ENCODE measurements at regions not wholly inside any gene's neighbourhood (a gene's known extent, or its start where the extent isn't known, plus 50 kb on each side); places are given as distances from the start of the nearest gene placed in this dataset.
"Not testable (repeated sequence)": the region's sequence is repeated elsewhere in the genome, so short reads cannot be mapped to it uniquely, and the experiment has no call there.

DNA sequence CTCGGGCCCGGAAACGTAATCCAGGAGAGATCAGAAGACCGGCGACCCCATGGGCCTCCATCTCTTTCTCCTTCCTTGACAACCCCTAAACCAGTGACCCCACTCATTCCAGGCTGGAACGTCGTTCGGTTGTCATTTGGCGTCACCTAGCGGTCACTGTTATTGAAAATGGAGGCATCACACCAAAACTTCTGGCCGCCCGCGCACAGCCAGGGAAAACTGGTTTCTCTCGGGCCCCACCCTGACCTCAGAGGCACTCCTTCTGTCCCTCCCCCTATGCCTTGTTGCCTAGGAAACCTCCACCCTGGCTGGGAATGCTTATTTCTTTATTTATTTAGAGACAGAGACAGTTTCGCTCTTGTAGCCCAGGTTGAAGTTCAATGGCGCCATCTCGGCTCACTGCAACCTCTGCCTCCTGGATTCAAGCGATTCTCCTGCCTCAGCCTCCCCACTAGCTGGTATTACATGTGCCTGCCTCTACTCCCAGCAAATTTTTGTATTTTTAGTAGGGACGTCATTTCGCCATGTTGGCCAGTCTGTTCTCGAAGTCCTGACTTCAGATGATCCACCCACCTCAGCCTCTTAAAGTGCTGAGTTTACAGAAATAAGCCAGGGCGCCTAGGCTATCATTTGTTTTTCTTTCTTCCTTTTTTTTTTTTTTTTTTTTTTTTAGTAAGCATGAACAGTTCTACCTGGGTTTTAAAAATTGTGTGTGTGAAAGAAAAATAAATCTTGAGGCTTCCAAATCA is 2144.1 kb upstream of the TPTE start:
- not testable (repeated sequence) for DNase-seq

DNA sequence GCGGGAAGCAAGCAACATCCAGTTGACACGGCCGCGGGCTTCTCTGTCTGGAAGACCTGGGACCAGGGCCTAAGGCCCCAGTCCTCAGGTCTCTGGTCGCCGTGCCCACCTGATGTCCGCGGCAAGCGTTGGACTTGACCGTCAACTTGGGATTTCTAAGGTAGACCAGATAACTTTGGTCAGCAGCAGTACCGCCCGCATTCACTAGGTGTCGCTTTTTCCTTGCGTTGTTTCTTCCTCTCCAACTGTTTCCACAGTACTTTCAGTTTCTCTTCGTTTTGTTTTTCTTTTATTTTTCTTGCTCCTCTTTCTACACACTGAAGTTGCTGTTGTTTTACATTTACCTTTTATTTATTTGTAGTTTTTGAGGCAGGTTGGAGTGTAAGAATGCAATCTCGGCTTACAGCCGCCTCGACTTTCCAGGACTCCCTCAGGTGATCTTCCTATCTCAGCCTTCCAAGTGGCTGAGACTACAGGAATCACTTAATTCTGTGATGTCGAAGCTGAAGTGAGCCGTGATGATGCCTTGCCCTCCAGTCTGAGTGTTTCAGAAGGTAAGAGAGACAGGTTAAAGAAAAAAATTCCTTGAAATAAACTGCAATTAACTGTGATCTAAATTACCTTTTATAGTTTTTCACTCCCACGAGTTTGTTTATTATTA is 2140.8 kb upstream of the TPTE start:
- DNase-seq, result not testable (repeated sequence)

DNA sequence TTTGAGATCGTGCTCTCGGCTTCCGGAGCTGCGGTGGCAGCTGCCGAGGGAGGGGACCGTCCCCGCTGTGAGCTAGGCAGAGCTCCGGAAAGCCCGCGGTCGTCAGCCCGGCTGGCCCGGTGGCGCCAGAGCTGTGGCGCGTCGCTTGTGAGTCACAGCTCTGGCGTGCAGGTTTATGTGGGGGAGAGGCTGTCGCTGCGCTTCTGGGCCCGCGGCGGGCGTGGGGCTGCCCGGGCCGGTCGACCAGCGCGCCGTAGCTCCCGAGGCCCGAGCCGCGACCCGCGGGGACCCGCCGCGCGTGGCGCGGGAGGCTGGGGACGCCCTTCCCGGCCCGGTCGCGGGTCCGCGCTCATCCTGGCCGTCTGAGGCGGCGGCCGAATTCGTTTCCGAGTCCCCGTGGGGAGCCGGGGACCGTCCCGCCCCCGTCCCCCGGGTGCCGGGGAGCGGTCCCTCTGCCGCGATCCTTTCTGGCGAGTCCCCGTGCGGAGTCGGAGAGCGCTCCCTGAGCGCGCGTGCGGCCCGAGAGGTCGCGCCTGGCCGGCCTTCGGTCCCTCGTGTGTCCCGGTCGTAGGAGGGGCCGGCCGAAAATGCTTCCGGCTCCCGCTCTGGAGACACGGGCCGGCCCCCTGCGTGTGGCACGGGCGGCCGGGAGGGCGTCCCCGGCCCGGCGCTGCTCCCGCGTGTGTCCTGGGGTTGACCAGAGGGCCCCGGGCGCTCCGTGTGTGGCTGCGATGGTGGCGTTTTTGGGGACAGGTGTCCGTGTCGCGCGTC is 2133.0 kb upstream of the TPTE start:
- not testable (repeated sequence) for DNase-seq

DNA sequence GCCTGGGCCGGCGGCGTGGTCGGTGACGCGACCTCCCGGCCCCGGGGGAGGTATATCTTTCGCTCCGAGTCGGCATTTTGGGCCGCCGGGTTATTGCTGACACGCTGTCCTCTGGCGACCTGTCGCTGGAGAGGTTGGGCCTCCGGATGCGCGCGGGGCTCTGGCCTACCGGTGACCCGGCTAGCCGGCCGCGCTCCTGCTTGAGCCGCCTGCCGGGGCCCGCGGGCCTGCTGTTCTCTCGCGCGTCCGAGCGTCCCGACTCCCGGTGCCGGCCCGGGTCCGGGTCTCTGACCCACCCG is 2132.5 kb upstream of the TPTE start:
- DNase-seq, result not testable (repeated sequence)

DNA sequence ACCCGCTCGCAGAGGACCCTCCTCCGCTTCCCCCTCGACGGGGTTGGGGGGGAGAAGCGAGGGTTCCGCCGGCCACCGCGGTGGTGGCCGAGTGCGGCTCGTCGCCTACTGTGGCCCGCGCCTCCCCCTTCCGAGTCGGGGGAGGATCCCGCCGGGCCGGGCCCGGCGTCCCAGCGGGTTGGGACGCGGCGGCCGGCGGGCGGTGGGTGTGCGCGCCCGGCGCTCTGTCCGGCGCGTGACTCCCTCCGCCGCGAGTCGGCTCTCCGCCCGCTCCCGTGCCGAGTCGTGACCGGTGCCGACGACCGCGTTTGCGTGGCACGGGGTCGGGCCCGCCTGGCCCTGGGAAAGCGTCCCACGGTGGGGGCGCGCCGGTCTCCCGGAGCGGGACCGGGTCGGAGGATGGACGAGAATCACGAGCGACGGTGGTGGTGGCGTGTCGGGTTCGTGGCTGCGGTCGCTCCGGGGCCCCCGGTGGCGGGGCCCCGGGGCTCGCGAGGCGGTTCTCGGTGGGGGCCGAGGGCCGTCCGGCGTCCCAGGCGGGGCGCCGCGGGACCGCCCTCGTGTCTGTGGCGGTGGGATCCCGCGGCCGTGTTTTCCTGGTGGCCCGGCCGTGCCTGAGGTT is 2130.7 kb upstream of the TPTE start:
- not testable (repeated sequence) for DNase-seq

DNA sequence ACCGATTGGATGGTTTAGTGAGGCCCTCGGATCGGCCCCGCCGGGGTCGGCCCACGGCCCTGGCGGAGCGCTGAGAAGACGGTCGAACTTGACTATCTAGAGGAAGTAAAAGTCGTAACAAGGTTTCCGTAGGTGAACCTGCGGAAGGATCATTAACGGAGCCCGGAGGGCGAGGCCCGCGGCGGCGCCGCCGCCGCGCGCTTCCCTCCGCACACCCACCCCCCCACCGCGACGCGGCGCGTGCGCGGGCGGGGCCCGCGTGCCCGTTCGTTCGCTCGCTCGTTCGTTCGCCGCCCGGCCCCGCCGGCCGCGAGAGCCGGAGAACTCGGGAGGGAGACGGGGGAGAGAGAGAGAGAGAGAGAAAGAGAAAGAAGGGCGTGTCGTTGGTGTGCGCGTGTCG is 2127.0 kb upstream of the TPTE start:
- not testable (repeated sequence) for DNase-seq

DNA sequence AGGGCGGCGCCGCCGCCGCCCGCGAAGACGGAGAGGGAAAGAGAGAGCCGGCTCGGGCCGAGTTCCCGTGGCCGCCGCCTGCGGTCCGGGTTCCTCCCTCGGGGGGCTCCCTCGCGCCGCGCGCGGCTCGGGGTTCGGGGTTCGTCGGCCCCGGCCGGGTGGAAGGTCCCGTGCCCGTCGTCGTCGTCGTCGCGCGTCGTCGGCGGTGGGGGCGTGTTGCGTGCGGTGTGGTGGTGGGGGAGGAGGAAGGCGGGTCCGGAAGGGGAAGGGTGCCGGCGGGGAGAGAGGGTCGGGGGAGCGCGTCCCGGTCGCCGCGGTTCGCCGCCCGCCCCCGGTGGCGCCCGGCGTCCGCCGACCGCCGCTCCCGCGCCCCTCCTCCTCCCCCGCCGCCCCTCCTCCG is 2125.4 kb upstream of the TPTE start:
- not testable (repeated sequence) for DNase-seq

DNA sequence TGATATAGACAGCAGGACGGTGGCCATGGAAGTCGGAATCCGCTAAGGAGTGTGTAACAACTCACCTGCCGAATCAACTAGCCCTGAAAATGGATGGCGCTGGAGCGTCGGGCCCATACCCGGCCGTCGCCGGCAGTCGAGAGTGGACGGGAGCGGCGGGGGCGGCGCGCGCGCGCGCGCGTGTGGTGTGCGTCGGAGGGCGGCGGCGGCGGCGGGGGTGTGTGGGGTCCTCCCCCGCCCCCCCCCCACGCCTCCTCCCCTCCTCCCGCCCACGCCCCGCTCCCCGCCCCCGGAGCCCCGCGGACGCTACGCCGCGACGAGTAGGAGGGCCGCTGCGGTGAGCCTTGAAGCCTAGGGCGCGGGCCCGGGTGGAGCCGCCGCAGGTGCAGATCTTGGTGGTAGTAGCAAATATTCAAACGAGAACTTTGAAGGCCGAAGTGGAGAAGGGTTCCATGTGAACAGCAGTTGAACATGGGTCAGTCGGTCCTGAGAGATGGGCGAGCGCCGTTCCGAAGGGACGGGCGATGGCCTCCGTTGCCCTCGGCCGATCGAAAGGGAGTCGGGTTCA is 2122.4 kb upstream of the TPTE start:
- DNase-seq, result not testable (repeated sequence)

DNA sequence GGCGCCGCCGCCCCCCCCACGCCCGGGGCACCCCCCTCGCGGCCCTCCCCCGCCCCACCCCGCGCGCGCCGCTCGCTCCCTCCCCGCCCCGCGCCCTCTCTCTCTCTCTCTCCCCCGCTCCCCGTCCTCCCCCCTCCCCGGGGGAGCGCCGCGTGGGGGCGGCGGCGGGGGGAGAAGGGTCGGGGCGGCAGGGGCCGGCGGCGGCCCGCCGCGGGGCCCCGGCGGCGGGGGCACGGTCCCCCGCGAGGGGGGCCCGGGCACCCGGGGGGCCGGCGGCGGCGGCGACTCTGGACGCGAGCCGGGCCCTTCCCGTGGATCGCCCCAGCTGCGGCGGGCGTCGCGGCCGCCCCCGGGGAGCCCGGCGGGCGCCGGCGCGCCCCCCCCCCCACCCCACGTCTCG is 2121.5 kb upstream of the TPTE start:
- DNase-seq, result not testable (repeated sequence)

DNA sequence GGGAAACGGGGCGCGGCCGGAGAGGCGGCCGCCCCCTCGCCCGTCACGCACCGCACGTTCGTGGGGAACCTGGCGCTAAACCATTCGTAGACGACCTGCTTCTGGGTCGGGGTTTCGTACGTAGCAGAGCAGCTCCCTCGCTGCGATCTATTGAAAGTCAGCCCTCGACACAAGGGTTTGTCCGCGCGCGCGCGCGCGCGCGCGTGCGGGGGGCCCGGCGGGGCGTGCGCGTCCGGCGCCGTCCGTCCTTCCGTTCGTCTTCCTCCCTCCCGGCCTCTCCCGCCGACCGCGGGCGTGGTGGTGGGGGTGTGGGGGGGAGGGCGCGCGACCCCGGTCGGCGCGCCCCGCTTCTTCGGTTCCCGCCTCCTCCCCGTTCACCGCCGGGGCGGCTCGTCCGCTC is 2119.6 kb upstream of the TPTE start:
- not testable (repeated sequence) for DNase-seq

DNA sequence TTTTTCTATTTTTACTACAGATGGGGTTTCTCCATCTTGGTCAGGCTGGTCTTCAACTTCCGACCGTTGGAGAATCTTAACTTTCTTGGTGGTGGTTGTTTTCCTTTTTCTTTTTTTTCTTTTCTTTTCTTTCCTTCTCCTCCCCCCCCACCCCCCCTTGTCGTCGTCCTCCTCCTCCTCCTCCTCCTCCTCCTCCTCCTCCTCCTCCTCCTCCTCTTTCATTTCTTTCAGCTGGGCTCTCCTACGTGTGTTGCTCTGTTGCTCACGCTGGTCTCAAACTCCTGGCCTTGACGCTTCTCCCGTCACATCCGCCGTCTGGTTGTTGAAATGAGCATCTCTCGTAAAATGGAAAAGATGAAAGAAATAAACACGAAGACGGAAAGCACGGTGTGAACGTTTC is 2115.1 kb upstream of the TPTE start:
- not testable (repeated sequence) for DNase-seq

DNA sequence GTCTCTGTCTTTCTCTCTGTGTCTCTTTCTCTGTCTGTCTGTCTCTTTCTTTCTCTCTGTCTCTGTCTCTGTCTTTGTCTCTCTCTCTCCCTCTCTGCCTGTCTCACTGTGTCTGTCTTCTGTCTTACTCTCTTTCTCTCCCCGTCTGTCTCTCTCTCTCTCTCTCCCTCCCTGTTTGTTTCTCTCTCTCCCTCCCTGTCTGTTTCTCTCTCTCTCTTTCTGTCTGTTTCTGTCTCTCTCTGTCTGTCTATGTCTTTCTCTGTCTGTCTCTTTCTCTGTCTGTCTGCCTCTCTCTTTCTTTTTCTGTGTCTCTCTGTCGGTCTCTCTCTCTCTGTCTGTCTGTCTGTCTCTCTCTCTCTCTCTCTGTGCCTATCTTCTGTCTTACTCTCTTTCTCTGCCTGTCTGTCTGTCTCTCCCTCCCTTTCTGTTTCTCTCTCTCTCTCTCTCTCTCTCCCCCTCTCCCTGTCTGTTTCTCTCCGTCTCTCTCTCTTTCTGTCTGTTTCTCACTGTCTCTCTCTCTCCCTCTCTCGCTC is 2110.2 kb upstream of the TPTE start:
- not testable (repeated sequence) for DNase-seq

DNA sequence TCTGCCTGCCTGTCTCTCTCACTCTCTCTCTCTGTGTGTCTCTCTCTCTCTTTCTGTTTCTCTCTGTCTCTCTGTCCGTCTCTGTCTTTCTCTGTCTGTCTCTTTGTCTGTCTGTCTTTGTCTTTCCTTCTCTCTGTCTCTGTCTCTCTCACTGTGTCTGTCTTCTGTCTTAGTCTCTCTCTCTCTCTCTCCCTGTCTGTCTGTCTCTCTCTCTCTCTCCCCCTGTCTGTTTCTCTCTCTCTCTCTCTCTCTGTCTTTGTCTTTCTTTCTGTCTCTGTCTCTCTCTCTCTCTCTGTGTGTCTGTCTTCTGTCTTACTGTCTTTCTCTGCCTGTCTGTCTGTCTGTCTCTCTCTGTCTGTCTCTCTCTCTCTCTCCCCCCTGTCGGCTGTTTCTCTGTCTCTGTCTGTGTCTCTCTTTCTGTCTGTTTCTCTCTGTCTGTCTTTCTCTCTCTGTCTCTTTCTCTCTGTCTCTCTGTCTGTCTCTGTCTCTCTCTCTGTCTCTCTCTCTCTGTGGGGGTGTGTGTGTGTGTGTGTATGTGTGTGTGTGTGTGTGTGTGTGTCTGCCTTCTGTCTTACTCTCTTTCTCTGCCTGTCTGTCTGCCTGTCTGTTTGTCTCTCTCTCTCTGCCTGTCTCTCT is 2101.3 kb upstream of the TPTE start:
- peak in 1 of 2 donors; percentile 2 for DNase-seq

DNA sequence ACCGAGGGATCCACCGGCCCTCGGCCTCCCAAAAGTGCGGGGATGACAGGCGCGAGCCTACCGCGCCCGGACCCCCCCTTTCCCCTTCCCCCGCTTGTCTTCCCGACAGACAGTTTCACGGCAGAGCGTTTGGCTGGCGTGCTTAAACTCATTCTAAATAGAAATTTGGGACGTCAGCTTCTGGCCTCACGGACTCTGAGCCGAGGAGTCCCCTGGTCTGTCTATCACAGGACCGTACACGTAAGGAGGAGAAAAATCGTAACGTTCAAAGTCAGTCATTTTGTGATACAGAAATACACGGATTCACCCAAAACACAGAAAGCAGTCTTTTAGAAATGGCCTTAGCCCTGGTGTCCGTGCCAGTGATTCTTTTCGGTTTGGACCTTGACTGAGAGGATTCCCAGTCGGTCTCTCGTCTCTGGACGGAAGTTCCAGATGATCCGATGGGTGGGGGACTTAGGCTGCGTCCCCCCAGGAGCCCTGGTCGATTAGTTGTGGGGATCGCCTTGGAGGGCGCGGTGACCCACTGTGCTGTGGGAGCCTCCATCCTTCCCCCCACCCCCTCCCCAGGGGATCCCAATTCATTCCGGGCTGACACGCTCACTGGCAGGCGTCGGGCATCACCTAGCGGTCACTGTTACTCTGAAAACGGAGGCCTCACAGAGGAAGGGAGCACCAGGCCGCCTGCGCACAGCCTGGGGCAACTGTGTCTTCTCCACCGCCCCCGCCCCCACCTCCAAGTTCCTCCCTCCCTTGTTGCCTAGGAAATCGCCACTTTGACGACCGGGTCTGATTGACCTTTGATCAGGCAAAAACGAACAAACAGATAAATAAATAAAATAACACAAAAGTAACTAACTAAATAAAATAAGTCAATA is 2093.4 kb upstream of the TPTE start:
- not testable (repeated sequence) for DNase-seq

DNA sequence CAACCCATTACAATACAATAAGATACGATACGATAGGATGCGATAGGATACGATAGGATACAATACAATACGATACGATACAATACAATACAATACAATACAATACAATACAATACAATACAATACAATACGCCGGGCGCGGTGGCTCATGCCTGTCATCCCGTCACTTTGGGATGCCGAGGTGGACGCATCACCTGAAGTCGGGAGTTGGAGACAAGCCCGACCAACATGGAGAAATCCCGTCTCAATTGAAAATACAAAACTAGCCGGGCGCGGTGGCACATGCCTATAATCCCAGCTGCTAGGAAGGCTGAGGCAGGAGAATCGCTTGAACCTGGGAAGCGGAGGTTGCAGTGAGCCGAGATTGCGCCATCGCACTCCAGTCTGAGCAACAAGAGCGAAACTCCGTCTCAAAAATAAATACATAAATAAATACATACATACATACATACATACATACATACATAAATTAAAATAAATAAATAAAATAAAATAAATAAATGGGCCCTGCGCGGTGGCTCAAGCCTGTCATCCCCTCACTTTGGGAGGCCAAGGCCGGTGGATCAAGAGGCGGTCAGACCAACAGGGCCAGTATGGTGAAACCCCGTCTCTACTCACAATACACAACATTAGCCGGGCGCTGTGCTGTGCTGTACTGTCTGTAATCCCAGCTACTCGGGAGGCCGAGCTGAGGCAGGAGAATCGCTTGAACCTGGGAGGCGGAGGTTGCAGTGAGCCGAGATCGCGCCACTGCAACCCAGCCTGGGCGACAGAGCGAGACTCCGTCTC is 2092.5 kb upstream of the TPTE start:
- DNase-seq, result not testable (repeated sequence)

DNA sequence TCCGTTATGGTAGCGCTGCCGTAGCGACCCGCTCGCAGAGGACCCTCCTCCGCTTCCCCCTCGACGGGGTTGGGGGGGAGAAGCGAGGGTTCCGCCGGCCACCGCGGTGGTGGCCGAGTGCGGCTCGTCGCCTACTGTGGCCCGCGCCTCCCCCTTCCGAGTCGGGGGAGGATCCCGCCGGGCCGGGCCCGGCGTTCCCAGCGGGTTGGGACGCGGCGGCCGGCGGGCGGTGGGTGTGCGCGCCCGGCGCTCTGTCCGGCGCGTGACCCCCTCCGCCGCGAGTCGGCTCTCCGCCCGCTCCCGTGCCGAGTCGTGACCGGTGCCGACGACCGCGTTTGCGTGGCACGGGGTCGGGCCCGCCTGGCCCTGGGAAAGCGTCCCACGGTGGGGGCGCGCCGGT is 2086.7 kb upstream of the TPTE start:
- not testable (repeated sequence) for DNase-seq

DNA sequence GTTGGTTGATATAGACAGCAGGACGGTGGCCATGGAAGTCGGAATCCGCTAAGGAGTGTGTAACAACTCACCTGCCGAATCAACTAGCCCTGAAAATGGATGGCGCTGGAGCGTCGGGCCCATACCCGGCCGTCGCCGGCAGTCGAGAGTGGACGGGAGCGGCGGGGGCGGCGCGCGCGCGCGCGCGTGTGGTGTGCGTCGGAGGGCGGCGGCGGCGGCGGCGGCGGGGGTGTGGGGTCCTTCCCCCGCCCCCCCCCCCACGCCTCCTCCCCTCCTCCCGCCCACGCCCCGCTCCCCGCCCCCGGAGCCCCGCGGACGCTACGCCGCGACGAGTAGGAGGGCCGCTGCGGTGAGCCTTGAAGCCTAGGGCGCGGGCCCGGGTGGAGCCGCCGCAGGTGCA is 2078.3 kb upstream of the TPTE start:
- not testable (repeated sequence) for DNase-seq

DNA sequence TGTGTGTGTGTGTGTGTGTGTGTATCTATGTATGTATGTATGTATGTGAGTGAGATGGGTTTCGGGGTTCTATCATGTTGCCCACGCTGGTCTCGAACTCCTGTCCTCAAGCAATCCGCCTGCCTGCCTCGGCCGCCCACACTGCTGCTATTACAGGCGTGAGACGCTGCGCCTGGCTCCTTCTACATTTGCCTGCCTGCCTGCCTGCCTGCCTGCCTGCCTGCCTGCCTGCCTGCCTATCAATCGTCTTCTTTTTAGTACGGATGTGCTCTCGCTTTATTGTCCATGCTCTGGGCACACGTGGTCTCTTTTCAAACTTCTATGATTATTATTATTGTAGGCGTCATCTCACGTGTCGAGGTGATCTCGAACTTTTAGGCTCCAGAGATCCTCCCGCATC is 2071.6 kb upstream of the TPTE start:
- not testable (repeated sequence) for DNase-seq

DNA sequence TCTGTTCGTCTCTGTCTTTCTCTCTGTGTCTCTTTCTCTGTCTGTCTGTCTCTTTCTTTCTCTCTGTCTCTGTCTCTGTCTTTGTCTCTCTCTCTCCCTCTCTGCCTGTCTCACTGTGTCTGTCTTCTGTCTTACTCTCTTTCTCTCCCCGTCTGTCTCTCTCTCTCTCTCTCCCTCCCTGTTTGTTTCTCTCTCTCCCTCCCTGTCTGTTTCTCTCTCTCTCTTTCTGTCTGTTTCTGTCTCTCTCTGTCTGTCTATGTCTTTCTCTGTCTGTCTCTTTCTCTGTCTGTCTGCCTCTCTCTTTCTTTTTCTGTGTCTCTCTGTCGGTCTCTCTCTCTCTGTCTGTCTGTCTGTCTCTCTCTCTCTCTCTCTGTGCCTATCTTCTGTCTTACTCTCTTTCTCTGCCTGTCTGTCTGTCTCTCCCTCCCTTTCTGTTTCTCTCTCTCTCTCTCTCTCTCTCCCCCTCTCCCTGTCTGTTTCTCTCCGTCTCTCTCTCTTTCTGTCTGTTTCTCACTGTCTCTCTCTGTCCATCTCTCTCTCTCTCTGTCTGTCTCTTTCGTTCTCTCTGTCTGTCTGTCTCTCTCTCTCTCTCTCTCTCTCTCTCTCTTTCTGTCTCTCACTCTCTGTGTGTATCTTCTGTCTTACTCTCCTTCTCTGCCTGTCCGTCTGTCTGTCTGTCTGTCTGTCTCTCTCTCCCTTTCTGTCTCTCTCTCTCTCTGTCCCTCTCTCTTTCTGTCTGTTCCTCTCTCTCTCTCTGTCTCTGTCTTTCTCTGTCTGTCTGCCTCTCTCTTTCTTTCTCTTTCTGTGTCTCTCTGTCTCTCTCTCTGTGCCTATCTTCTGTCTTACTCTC is 2065.9 kb upstream of the TPTE start:
- DNase-seq, result not testable (repeated sequence)

Measured in CD4-positive, alpha-beta T cell treated with Interleukin-1 beta for 1 hour (primary cell).